ENCODE measurements at regions not wholly inside any gene's neighbourhood (a gene's known extent, or its start where the extent isn't known, plus 50 kb on each side); places are given as distances from the start of the nearest gene placed in this dataset.

- TF ChIP-seq CTCF (IDR thresholded peaks at IDR 0.05 in 4 of 5, conservative IDR thresholded peaks at IDR 0.05 in 1 of 5) (no peak), POLR2A (IDR thresholded peaks at IDR 0.05) (no peak)
These were observed 829.7 kb upstream of the CITED2 start for GRCh38 chr6:140204154-140204553.
